NCI-H2171 treated with DMSO at 0.1 percent for 48 hours (cell line): ENCODE measurements at regions not wholly inside any gene's neighbourhood (a gene's known extent, or its start where the extent isn't known, plus 50 kb on each side); places are given as distances from the start of the nearest gene placed in this dataset.
A peak's percentile ranks its signal among the peaks of the same experiment; 100 is the strongest.
"Not testable (repeated sequence)": the region's sequence is repeated elsewhere in the genome, so short reads cannot be mapped to it uniquely, and the experiment has no call there.

ENCODE experiments used
- DNase-seq: peaks from one replicate; lab custom pipeline; 2025; lab: John Stamatoyannopoulos, UW

GRCh38 chr2:185265747-185266146 lies 472.9 kb upstream of the FSIP2 start:
- DNase-seq, result no peak

DNA sequence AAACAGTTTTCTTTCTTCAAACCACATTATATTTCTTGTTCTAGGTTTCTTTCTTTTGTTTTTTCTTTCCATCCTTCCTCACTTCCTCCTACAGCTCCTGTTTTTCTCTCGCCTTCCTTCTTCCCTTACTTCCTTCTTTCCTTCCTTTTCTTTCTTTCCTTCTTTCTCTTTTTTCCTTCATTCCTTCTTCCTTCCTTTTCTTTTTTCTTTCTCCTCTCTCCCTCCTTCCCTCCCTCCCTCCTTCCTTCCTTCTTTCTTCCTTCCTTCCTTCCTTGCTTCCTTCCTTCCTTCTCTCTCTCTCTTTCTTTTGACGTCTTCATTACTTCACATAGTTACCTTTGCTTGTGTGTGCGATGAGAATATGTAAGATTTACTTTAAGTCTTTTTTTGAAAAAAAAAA lies 470.0 kb upstream of the FSIP2 start:
- DNase-seq, result no peak

GRCh38 chr2:185274718-185275484 lies 463.7 kb upstream of the FSIP2 start:
- DNase-seq, result no peak

DNA sequence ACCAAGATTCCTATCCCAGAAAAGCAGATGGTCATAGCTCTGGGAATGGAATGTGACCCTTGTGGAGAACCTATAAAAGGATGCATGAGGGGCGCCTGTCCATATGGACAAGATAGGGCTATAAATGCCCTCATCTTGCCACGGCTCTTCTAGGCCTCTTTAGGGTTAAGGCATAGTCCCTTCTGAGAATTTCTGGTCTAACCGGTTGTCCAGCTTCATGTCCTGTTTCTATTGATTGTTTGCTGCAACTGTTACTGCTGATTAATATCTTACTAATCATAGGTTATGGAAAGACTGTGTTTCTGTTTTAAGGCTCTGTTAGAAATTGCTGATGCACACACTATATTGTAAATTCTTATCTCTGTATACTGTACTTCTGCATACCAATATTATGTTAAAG lies 462.6 kb upstream of the FSIP2 start:
- DNase-seq, result not testable (repeated sequence)

DNA sequence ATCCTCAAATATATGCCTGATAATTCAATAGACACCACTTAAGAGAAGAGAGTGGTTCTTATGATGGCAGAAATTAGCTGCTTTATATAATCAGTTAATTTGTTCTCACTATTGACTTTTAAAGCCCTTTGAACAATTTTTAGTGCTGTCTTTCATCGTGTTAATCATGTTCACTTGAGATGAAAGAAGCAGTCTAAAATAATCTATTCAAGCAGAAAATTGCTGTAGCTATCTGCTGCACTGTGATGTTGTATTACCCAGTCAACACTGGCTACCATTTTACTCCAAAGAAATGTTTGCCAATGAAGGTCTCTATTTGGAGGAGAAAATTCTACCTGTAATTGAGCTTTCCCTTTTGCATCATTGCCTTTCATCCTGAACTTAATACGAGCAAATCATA lies 459.8 kb upstream of the FSIP2 start:
- DNase-seq, result no peak

DNA sequence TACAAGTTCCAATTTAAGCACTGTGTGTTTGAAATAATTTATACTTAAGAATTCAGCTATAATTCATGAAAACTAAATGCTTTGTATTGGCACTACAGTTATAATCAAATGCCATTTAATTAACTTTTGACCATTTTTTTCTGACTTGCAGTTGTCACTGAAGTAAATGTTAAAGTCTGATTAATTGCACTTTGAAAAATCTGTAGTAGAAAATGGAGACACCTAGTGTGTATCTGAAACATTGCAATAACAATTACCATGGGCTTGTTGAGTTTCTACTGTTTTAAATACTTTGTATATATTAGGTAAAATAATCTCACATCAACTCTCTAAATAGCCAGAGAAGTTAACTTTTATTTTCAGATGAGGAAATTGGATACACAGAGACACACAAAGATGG lies 458.6 kb upstream of the FSIP2 start:
- DNase-seq, result peak; percentile 19

DNA sequence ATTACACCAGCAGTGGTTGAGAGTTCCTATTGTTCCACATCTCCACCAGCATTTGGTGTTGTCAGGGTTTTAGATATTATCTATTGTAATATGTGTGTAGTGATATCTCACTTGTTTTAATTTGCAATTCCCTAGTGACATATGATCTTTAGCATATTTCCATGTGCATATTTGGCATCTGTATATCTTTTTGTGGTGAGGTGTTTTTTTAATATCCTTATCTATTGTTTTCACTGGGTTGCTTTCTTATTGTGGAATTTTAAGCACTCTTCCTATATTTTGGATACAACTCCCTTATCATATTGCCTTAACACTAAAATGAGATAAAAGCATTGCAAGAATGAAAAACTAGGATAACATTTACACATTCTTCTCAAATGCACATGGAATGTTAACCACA lies 453.9 kb upstream of the FSIP2 start:
- peak; percentile 32 for DNase-seq

- DNase-seq, result not testable (repeated sequence)
These were observed 448.6 kb upstream of the FSIP2 start for GRCh38 chr2:185290012-185290411.

- DNase-seq, result peak; percentile 7
These were observed 447.5 kb upstream of the FSIP2 start for GRCh38 chr2:185291035-185291647.

- no peak for DNase-seq
These were observed 438.7 kb upstream of the FSIP2 start for GRCh38 chr2:185299867-185300266.

- no peak for DNase-seq
These were observed 432.5 kb upstream of the FSIP2 start for GRCh38 chr2:185306119-185306518.

- peak; percentile 6 for DNase-seq
These were observed 422.2 kb upstream of the FSIP2 start for GRCh38 chr2:185316383-185316782.

DNA sequence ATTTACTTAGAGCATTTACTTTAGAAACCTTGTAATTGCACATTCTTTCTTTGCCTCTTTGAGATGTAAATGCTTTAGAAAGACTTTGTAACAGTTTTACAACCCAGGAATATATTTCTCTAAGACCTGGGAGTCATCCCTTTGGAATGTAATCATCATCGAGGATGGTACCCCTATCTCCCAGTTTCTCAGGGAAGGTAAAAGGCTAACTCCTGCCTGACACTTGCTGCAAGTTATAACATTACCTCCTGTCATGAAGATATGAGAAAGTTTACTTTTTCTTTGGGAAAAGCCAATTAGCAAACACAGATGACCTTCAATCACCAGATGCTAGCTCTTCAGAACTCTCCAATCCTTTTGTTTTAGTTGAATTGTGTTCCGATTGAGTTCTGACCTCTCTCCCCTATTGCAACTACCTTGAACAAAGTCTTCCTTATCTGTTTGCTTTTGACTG lies 420.3 kb upstream of the FSIP2 start:
- no peak for DNase-seq

DNA sequence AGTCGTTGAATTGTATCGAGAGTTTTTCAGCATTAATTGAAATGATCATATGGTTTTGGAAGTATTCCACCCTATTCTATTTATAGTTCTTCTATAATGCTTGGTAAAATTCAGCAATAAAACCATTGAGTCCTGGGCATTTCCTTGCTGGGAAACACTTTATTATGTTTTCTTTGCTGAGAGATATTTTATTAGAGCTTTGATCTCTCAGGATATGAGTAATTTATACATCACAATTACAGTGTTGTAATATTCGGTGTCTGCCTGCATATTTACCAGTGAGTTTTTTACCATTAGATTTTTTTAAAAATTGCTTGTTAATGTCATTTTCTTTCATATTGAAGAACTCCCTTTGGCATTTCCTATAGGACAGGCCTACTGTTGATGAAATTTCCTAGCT lies 402.7 kb upstream of the FSIP2 start:
- no peak for DNase-seq

DNA sequence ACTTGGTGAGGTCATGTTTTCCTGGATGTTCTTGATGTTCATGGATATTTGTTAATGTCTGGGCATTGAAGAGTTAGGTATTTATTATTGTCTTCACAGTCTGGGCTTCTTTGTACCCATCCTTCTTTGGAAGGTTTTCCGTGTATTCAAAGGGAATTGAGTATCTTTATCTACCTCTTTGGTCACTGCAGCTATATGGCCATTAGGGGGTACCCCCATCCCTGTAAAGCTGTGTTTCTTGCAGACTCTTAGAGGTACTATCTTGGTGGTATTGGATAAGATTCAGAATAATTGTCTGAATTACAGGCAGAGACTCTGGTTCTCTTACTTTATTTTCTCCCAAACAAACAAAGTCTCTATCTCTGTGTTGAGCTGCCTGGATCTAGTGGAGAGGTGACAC lies 401.6 kb upstream of the FSIP2 start:
- DNase-seq, result no peak

GRCh38 chr2:185338104-185338503 lies 400.5 kb upstream of the FSIP2 start:
- no peak for DNase-seq

DNA sequence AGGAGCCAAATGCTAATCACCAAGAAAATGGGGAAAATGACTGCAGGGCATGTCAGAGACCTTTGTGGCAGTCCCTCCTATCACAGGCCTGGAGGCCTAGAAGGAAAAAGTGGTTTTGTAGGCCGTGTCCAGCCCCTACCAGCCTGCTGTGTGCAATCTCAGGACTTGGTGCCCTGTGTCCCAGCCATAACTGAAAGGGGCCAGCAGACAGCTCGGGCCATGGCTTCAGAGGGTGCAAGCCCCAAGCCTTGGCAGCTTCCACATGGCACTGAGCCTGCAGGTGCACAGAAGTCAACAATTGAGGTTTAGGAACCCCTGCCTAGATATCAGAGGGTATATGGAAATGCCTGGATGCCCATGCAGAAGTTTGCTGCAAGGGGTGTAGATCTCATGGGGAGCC lies 391.2 kb upstream of the FSIP2 start:
- DNase-seq, result no peak

- no peak for DNase-seq
These were observed 377.8 kb upstream of the FSIP2 start for GRCh38 chr2:185360776-185361175.

DNA sequence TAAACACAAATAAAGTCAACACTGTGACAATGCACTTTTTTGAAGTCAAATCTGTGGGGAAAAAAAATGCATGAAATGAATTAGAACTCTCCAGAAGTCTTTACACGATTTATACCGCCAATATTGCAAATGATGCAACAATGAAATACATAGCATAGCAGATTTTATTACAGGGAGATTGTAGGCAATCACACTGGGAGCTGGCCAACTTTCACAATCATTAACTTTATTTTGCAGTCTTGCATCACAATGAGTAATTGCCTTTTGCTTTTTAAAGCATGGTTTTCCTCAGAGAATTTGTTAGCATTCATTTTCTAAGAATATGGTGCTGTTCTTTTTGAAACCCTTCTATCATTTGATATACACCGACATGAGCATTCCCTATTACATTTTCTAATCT lies 366.4 kb upstream of the FSIP2 start:
- no peak for DNase-seq

DNA sequence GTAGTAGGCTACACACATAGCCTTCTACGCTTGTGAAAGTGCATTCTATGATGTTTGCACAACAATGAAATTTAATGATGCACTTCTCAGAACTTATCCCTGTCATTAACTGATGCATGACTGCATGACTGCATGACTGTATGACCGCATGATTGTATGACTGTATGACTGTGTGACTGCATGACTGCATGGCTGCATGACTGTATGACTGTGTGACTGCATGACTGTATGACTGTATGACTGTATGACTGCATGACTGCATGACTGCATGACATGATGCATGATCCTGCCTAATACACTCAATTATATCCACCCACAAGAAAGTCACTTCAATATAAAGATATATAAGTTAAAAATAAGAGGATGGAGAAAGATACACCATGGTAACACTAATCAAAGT lies 365.4 kb upstream of the FSIP2 start:
- no peak for DNase-seq

DNA sequence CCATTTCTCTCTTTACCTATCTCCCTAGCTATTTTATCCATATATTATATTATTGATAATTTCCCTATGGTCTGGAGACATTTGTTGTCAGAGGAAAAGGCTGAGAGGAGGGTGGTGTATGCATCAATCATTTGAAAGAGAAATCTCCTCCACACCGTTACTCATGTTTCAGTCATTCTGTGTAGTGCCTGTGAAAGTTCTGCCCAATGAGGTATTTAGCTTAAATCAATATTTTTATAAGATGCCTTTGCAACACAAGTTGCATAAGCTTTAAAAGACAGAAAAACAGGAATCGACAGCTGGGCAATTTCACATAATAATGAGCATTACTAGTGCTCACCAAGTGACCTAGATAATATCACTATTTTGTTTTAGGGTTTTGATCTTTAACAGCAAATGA lies 363.7 kb upstream of the FSIP2 start:
- DNase-seq, result no peak

DNA sequence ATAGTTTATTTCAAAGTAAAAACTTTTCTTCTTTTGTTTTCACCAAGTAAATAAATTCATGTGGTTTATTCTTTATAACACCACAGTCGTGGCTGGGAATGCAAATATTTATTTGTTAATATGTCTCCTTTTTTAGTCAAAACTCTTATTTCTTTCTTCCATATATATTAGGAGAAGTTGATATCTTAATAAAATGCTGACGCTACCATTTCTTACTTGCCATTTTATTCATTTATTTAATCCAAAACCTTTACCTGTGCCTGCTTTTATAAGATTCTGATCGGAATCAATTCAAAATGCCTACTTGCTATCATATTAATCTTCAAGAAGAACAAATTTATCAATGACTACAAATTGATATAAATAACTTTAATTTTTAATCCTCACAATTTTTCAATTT lies 362.9 kb upstream of the FSIP2 start:
- DNase-seq, result no peak

DNA sequence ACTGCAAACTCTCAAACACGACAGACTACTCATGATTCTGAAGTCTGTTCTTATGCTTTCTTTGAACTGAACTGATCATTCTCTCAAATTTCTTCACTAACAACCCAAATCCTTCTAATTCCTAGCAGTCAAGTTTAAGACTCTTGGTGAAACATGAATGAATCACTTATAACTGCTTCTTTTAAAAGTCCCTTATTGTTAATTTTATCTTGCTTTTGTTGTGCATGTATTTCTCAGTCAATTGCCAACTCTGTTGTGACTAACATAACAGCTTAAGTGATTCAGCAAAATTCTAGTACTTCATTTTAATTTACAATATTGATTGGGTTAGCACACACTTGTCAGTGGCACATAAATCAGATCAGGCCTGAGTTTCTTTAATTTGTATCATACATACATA lies 357.0 kb upstream of the FSIP2 start:
- DNase-seq, result no peak
